Panc1 (cell line): ENCODE measurements at regions not wholly inside any gene's neighbourhood (a gene's known extent, or its start where the extent isn't known, plus 50 kb on each side); places are given as distances from the start of the nearest gene placed in this dataset.

Source experiments
- CTCF ChIP-seq: fragments of 450-650 bp; IDR thresholded peaks from 2 replicates; pipeline ENCODE4 v1.5.1; 2017; ENCODE audit warnings: mild to moderate bottlenecking
- POLR2AphosphoS5 ChIP-seq: IDR thresholded peaks from 2 replicates; pipeline ENCODE4 v1.6.1; 2012; ENCODE audit warnings: mild to moderate bottlenecking, low read depth, low read length, moderate library complexity
- REST ChIP-seq, 2 experiments: IDR thresholded peaks; 2 replicates each; pipeline ENCODE4 v1.6.1; 2011 to 2012; ENCODE audit warnings: low read depth in 2 of 2, control low read depth in 1 of 2, low read length in 1 of 2, mild to moderate bottlenecking in 1 of 2, moderate library complexity in 1 of 2; ENCODE audit not compliant: insufficient read depth in 1 of 2
- SIN3A ChIP-seq: IDR thresholded peaks from 2 replicates; pipeline ENCODE4 v1.6.1; 2012; ENCODE audit warnings: low read depth, mild to moderate bottlenecking, low read length, moderate library complexity, borderline replicate concordance; ENCODE audit not compliant: insufficient read depth

- TF ChIP-seq CTCF (no peak), REST (IDR thresholded peaks at IDR 0.05; ENCODE audit: insufficient read depth in 1 of 2, low read depth in 2 of 2, low read length in 1 of 2) (no peak), POLR2AphosphoS5 (no peak), SIN3A (no peak)
These were observed 237.5 kb upstream of the TBC1D5 start for GRCh38 chr3:17979911-17980310.
